ENCODE measurements at regions not wholly inside any gene's neighbourhood (a gene's known extent, or its start where the extent isn't known, plus 50 kb on each side); places are given as distances from the start of the nearest gene placed in this dataset.

DNA sequence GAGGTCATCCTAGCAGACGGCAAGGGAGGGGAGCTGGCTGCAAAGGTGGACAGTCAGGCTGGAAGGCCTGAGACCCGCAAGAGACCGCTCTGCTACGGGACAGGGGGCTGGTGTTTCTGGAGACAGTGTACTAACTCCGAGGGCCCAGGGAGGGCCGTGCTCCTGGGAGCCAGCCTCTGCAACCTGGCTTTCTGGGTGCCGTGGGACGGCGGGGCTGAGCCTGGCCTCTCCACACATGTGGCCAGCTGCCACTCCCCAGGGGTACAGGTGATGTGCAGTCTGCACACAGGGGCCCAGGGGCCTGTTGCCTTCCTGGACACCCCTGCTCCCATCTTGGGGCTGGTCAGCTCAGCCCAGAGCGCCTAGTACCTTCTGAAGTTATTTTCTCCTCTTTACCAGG lies 92.2 kb downstream of the MRPL36 start:
- no peak for DNase-seq (ENCODE audit: low read depth in 1 of 2, low spot score in 1 of 2)

GRCh38 chr5:1706428-1706827 lies 93.2 kb downstream of the MRPL36 start:
- no peak for DNase-seq (ENCODE audit: low read depth in 1 of 2, low spot score in 1 of 2)

- no peak for DNase-seq (ENCODE audit: low read depth in 1 of 2, low spot score in 1 of 2)
Measured at GRCh38 chr5:1706021-1706420, 93.6 kb downstream of the MRPL36 start.

DNA sequence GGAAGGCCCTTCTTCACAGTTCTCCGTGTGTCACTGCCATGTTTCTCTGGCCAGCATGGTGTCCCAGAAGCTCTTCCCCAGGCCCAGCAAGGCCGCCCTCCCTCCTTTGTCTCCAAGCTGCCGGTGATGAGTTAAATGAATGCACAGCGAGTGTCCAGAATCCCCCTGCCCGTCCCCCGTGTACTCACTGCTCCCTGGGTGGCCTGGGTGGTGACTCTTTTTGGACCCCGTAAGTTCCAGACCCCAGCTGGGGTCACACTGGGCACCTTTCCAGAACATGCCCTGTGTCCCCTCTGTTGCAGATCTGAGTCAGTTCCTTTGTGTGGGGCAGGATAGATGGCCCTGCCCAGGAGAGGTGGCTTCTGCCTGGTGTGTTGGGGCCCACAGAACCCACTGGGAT lies 95.0 kb downstream of the MRPL36 start:
- no peak for DNase-seq (ENCODE audit: low read depth in 1 of 2, low spot score in 1 of 2)

DNA sequence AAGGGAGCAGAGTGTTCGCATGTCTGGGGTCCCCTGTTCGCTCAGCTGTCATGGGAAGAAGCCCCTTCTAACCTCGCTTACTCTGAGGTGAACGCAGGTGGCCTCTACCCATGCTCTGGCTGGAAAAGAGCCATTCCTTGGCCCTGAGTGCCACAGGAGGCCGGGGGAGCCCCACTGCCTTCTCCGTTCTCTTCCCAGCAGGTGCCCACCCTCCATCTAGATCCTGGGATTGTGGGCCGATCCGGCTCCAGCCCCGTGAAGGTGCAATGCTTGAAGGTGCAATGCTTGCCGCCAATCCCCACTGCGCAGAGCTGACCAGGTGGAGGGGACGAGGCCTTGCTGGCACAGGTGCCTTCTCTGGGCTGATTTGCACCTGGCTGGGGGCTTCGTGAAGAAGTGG lies 95.4 kb downstream of the MRPL36 start:
- DNase-seq (ENCODE audit: low read depth in 1 of 2, low spot score in 1 of 2), result no peak

DNA sequence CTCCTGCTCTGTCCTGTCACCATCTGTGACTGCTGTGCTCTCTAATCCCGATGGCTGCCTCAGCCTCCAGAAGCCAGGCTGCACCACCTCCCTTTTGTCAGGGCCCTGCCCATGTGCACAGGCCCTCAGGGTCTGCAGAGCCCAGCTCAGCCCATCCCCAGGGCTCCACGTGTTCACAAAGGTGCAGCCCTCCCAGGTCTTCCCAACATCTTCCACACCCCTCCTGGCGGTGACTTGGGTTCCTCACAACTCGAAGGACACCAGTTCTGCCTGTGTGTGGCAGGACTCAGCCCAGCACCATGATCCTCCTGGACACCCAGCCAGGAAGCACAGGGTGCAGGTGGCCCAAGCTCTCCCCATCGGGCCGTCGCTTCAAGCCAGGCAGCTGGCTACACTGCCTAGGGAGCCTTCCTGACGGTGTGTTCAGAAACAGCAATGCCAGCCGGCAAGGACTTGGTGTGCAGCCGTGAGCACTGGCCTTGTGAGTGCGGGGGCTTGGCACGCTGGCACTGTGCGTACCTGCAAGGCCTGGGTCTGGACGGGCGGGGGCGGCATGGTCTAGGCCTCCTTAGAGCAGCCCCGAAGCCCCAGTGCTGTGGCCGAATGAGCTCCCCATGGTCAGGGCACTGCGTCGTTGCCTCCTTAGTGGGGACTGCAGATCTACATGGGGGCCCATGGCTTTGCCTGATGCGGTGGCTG lies 96.1 kb downstream of the MRPL36 start:
- DNase-seq (ENCODE audit: low read depth in 1 of 2, low spot score in 1 of 2), result no peak

- no peak for DNase-seq (ENCODE audit: low read depth in 1 of 2, low spot score in 1 of 2)
Measured at GRCh38 chr5:1702318-1702717, 97.3 kb downstream of the MRPL36 start.

DNA sequence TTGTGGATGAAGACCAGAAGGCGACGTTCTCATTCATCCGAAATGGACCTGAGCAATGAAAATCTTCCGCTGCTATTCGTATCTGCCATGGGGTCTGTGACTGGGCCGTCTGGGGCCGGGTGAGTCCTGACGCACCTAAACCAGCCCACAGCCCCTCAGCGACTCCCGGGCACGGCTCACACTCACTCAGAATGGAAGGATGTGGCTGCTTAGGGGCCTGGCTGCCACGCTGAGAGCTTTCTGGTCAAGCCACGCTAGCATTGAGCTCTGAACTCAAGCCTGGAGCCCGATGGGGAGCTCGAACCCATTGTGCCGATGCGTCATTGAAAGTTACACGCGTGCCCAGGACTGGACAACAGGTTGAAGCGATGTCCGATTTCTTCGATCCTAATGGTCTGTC lies 97.8 kb downstream of the MRPL36 start:
- no peak for DNase-seq (ENCODE audit: low read depth in 1 of 2, low spot score in 1 of 2)

DNA sequence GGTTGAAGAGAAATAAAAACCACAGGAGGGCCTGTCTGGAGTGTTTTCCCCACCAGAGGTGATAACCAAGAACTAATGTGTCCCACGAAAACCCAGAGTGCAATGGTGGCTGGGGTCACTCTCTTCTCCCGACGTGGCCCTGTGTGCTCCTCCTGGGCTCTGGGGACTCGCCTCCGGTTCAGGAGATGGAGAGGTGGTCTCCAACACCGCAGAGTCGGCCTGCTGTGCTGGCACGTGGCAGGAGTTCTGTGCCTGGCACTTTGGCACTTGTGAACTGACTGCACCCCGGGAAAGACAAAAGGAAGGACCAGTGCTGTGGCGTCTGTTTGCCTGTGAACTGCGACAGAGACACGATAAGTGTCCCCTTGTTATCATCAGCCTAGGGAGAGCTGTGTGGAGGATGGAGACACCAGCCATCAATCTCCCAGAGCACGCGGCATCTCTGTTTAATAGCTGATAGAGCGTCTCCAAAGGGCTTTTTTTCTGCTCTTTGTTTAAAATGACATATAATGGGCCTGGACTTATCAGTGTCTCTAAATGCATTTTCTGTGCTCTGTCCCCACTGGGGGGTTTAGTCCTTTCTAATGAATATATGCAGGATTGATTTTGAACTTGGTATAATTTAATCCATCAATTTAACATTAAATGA lies 98.3 kb downstream of the MRPL36 start:
- DNase-seq (ENCODE audit: low read depth in 1 of 2, low spot score in 1 of 2), result no peak

DNA sequence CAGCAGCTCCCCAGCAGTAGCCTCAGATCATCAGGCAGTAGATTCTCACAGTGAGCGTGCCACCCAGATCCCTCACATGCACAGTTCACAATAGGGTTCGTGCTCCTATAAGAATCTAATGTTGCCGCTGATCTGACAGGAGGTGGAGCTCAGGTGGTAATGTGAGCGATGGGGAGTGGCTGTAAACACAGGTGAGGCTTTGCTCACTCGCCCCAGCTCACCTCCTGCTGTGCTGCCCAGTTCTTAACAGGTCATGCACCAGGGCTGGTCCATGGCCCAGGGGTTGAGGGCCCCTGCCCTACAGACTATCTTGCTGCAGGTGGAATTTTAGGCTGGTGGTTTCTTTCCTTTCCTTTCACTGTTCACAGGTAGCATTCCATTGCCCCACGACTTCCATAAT lies 100.2 kb downstream of the MRPL36 start:
- no peak for DNase-seq (ENCODE audit: low read depth in 1 of 2, low spot score in 1 of 2)

- peak in 1 of 2 donors; percentile 14 for DNase-seq (ENCODE audit: low read depth in 1 of 2, low spot score in 1 of 2)
Measured at GRCh38 chr5:1698589-1699316, 100.9 kb downstream of the MRPL36 start.

GRCh38 chr5:1692381-1692780 lies 107.3 kb downstream of the MRPL36 start:
- DNase-seq (ENCODE audit: low read depth in 1 of 2, low spot score in 1 of 2), result no peak

GRCh38 chr5:1687301-1687970 lies 112.2 kb downstream of the MRPL36 start:
- DNase-seq (ENCODE audit: low read depth in 1 of 2, low spot score in 1 of 2), result no peak

- no peak for DNase-seq (ENCODE audit: low read depth in 1 of 2, low spot score in 1 of 2)
Measured at GRCh38 chr5:1686016-1686802, 113.4 kb downstream of the MRPL36 start.

DNA sequence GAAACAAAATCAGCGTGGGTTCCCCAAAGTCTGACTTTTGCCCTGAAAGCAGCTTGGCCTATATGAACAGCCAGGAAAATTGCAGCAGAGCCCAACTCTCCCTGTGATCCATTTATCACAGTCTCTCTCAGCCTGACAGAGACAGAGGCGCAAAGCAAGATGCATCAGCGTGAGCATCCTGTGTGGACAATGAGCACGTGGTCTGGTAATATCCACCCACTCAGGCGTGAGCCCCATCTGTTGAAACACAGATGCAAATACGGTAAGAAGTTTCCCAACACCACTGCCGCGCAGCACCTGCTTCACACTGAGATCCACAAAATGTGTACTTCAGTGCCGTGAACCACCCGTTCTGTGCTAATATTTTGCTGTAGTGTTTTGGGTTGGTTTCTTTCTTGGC lies 114.6 kb downstream of the MRPL36 start:
- DNase-seq (ENCODE audit: low read depth in 1 of 2, low spot score in 1 of 2), result no peak

GRCh38 chr5:1681955-1682354 lies 117.7 kb downstream of the MRPL36 start:
- no peak for DNase-seq (ENCODE audit: low read depth in 1 of 2, low spot score in 1 of 2)

DNA sequence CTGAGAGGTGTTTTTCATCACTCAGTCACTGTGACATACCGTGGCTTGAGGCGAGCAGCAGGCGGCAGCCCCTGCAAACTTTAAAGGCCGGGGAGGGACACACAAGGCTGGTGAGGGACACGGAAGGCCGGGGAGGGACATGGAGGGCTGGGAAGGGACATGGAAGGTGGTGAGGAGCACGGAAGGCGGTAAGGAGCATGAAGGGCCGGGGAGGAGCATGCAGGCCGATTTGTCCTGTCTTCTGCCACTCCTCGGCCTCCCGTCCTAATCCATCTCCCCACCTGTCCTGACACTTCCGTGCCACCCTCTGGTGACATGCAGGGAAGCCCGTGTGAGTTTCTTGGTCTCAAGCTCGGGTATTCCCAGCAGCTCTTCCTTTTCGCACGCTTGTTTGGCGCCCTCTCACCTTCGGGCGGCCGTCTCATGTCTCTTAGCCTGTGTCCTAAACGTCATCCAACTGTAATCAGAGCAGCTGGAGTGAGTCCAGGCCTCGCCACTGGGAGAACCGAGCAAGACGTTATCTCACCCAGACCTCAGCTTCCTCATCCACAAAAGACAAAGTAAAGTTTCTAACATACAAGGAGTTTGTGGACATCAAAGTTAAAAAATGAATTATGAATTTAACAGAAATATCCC lies 126.5 kb downstream of the MRPL36 start:
- DNase-seq (ENCODE audit: low read depth in 1 of 2, low spot score in 1 of 2), result no peak

DNA sequence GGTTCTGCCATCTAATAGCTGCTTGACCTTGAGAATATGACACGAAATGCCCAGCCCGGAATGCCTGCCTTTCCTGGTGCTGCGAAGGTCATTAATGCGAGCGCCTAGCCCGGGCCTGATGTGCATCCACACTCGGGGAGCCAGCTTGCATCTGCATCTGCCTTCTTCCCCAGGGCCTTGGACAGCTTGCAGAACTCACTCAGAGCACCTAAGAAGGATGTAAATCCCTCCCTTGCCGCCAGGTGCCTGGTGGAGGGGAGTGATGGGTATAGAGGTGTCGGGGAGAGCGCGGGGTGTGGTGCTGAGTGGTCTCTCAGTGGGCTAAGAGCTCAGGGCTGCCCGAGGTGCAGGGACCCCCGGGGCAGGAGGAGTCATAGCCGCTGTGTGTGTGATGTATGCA lies 127.2 kb downstream of the MRPL36 start:
- no peak for DNase-seq (ENCODE audit: low read depth in 1 of 2, low spot score in 1 of 2)

DNA sequence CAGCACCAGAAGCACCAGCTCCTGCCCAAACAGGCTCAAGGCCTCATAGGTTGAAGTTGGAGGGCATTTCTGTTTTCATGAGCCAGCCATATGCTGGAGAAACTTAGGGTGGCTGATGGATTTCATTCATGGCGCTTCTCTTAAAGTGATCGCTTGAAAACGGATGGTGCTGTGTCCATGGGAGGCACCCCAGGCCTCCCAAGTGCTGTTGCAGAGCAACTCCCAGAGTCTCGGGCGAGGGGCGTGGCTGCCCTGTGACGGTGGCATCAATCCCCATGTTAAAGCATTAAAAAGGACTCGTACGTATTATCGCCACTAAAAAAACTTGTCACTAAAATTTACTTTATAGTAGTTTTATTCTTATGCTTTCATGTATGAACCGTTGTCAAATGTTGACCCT lies 128.3 kb downstream of the MRPL36 start:
- DNase-seq (ENCODE audit: low read depth in 1 of 2, low spot score in 1 of 2), result no peak

DNA sequence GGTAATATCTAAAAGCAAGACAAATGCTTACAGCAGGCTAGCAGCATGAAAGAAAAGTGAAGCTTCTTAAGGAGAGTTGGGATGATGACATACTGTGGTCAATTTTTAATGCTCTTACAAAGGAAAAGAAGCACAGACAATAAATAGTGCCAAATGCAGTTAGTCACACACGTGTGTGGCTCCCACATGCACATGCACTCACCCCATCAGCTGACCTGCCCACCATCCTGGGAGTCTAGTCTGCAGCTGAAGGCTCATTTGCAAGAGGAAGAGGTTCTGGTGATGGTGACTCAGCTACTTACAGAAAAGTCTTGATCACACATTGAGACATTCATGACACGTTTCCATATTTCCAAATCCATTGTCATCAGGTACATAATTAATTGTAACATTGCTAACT lies 129.3 kb downstream of the MRPL36 start:
- no peak for DNase-seq (ENCODE audit: low read depth in 1 of 2, low spot score in 1 of 2)

Data from activated CD4-positive, alpha-beta T cell treated with anti-CD3 and anti-CD28 coated beads, Interleukin-2, amount 50 U/mL, for 24 hours (primary cell).